ENCODE measurements at regions not wholly inside any gene's neighbourhood (a gene's known extent, or its start where the extent isn't known, plus 50 kb on each side); places are given as distances from the start of the nearest gene placed in this dataset.
A peak's percentile ranks its signal among the peaks of the same experiment; 100 is the strongest.
"Not testable (repeated sequence)": the region's sequence is repeated elsewhere in the genome, so short reads cannot be mapped to it uniquely, and the experiment has no call there.

- not testable (repeated sequence) for DNase-seq (ENCODE audit: low spot score)
Measured at GRCh38 chr19:34871911-34872310, 54.8 kb upstream of the ZNF30 start.

GRCh38 chr19:34867631-34868030 lies 59.1 kb upstream of the ZNF30 start:
- DNase-seq (ENCODE audit: low spot score): no peak

GRCh38 chr19:34865225-34865624 lies 61.5 kb upstream of the ZNF30 start:
- DNase-seq (ENCODE audit: low spot score): not testable (repeated sequence)

GRCh38 chr19:34859823-34860736 lies 66.6 kb upstream of the ZNF30 start:
- DNase-seq (ENCODE audit: low spot score): not testable (repeated sequence)

GRCh38 chr19:34859325-34859724 lies 67.4 kb upstream of the ZNF30 start:
- not testable (repeated sequence) for DNase-seq (ENCODE audit: low spot score)

- no peak for DNase-seq (ENCODE audit: low spot score)
Measured at GRCh38 chr19:34856052-34856451, 70.7 kb upstream of the ZNF30 start.

GRCh38 chr19:34853369-34853768 lies 73.3 kb upstream of the ZNF30 start:
- DNase-seq (ENCODE audit: low spot score): no peak

GRCh38 chr19:34852669-34853068 lies 74.0 kb upstream of the ZNF30 start:
- DNase-seq (ENCODE audit: low spot score): no peak

- no peak for DNase-seq (ENCODE audit: low spot score)
Measured at GRCh38 chr19:34851277-34851804, 75.4 kb upstream of the ZNF30 start.

- no peak for DNase-seq (ENCODE audit: low spot score)
Measured at GRCh38 chr19:34847393-34847792, 74.4 kb upstream of the ZNF599 start.

GRCh38 chr19:34844277-34844676 lies 71.3 kb upstream of the ZNF599 start:
- DNase-seq (ENCODE audit: low spot score): no peak

GRCh38 chr19:34841780-34842179 lies 68.8 kb upstream of the ZNF599 start:
- no peak for DNase-seq (ENCODE audit: low spot score)

GRCh38 chr19:34838753-34839431 lies 65.9 kb upstream of the ZNF599 start:
- peak; percentile 78 for DNase-seq (ENCODE audit: low spot score)

GRCh38 chr19:34838248-34838647 lies 65.2 kb upstream of the ZNF599 start:
- no peak for DNase-seq (ENCODE audit: low spot score)

- DNase-seq (ENCODE audit: low spot score): no peak
Measured at GRCh38 chr19:34837262-34837661, 64.2 kb upstream of the ZNF599 start.

- DNase-seq (ENCODE audit: low spot score): no peak
Measured at GRCh38 chr19:34835631-34836351, 62.8 kb upstream of the ZNF599 start.

- DNase-seq (ENCODE audit: low spot score): no peak
Measured at GRCh38 chr19:34834472-34835061, 61.6 kb upstream of the ZNF599 start.

GRCh38 chr19:34832581-34833112 lies 59.6 kb upstream of the ZNF599 start:
- no peak for DNase-seq (ENCODE audit: low spot score)

GRCh38 chr19:34831714-34832113 lies 58.7 kb upstream of the ZNF599 start:
- no peak for DNase-seq (ENCODE audit: low spot score)

GRCh38 chr19:34828156-34828555 lies 55.1 kb upstream of the ZNF599 start:
- DNase-seq (ENCODE audit: low spot score): no peak

GRCh38 chr19:34825212-34825611 lies 52.2 kb upstream of the ZNF599 start:
- DNase-seq (ENCODE audit: low spot score): no peak

GRCh38 chr19:34824686-34825085 lies 51.7 kb upstream of the ZNF599 start:
- no peak for DNase-seq (ENCODE audit: low spot score)
